ENCODE measurements at regions not wholly inside any gene's neighbourhood (a gene's known extent, or its start where the extent isn't known, plus 50 kb on each side); places are given as distances from the start of the nearest gene placed in this dataset.

DNA sequence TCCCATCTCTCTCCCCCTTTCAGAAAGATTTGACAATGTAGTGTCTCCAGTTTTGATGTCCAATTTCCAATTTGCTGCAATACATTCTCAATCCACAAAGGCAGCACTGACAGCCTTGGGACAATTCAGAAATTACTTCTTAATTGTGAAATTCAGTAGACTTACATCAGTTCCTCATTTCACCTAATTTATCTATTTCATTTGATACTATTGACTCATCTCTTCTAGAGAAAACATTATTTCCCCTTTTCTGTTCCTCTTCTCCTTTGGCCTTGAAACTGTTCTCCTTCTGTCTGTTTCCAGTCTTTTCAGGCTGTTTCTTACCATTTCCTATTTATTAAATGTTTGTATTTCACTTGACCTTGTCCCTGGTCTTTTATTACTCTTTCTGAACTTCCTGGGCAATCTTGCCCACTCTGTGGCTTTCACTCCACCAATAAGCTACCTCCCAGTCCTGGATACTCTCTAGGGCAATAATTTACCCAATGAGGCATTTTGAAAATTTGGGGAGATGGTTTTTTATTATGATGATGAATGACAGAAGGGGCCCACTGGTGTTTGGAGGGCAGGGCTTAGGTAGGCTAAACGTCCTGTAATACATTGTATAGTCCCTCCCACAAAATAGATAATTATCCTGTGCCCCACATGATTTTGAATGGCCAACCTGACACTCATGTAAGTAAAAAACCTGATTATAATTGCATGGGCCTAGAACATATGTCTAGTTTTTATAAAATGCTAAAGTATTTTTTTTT is 498.0 kb upstream of the BOD1L1 start:
- 53% methylated on average over 1 of the region's 1 CpG for WGBS
- H3K4me1 ChIP-seq (ENCODE audit: control insufficient read depth in 4 of 4, insufficient read depth in 4 of 4, low read length in 3 of 4), result no peaks in the 10 kb centered on the region
- no peak overlapping the region for H3K4me3 ChIP-seq (ENCODE audit: low read depth in 1 of 3, low read length in 3 of 3)
- H3K27me3 ChIP-seq (ENCODE audit: control insufficient read depth in 4 of 4, insufficient read depth in 4 of 4, low read length in 3 of 4), result no peaks in the 10 kb centered on the region
- no peaks in the 10 kb centered on the region for H3K9me3 ChIP-seq (ENCODE audit: control insufficient read depth in 4 of 4, low read length in 3 of 4)
- no peak for DNase-seq (ENCODE audit: low spot score)
- no peak overlapping the region for H3K27ac ChIP-seq (ENCODE audit: low read depth in 1 of 2, low read length in 2 of 2)
- no peaks in the 10 kb centered on the region for H3K36me3 ChIP-seq (ENCODE audit: control insufficient read depth in 4 of 4, insufficient read depth in 3 of 4, low read depth in 1 of 4, low read length in 3 of 4)
- H3K9ac ChIP-seq (ENCODE audit: low read depth in 1 of 2, low read length in 2 of 2), result no peak overlapping the region
- TF ChIP-seq, protein P1, sequence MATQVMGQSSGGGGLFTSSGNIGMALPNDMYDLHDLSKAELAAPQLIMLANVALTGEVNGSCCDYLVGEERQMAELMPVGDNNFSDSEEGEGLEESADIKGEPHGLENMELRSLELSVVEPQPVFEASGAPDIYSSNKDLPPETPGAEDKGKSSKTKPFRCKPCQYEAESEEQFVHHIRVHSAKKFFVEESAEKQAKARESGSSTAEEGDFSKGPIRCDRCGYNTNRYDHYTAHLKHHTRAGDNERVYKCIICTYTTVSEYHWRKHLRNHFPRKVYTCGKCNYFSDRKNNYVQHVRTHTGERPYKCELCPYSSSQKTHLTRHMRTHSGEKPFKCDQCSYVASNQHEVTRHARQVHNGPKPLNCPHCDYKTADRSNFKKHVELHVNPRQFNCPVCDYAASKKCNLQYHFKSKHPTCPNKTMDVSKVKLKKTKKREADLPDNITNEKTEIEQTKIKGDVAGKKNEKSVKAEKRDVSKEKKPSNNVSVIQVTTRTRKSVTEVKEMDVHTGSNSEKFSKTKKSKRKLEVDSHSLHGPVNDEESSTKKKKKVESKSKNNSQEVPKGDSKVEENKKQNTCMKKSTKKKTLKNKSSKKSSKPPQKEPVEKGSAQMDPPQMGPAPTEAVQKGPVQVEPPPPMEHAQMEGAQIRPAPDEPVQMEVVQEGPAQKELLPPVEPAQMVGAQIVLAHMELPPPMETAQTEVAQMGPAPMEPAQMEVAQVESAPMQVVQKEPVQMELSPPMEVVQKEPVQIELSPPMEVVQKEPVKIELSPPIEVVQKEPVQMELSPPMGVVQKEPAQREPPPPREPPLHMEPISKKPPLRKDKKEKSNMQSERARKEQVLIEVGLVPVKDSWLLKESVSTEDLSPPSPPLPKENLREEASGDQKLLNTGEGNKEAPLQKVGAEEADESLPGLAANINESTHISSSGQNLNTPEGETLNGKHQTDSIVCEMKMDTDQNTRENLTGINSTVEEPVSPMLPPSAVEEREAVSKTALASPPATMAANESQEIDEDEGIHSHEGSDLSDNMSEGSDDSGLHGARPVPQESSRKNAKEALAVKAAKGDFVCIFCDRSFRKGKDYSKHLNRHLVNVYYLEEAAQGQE (IDR thresholded peaks at IDR 0.05), result no peak
- TF ChIP-seq FOXA1 (IDR thresholded peaks at IDR 0.05) (no peak), SP1 (IDR thresholded peaks at IDR 0.05) (no peak), GABPA (IDR thresholded peaks at IDR 0.05 in 1 of 2, conservative IDR thresholded peaks at IDR 0.05 in 1 of 2) (no peak), YY1 (IDR thresholded peaks at IDR 0.05) (no peak), EGR1 (IDR thresholded peaks at IDR 0.05; ENCODE audit: low read depth in 2 of 2) (no peak), HNF4G (IDR thresholded peaks at IDR 0.05) (no peak)
- TF ChIP-seq, protein P2, sequence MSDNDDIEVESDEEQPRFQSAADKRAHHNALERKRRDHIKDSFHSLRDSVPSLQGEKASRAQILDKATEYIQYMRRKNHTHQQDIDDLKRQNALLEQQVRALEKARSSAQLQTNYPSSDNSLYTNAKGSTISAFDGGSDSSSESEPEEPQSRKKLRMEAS (IDR thresholded peaks at IDR 0.05), result no peak
- TF ChIP-seq, protein P3, sequence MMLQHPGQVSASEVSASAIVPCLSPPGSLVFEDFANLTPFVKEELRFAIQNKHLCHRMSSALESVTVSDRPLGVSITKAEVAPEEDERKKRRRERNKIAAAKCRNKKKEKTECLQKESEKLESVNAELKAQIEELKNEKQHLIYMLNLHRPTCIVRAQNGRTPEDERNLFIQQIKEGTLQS (IDR thresholded peaks at IDR 0.05), result no peak

DNA sequence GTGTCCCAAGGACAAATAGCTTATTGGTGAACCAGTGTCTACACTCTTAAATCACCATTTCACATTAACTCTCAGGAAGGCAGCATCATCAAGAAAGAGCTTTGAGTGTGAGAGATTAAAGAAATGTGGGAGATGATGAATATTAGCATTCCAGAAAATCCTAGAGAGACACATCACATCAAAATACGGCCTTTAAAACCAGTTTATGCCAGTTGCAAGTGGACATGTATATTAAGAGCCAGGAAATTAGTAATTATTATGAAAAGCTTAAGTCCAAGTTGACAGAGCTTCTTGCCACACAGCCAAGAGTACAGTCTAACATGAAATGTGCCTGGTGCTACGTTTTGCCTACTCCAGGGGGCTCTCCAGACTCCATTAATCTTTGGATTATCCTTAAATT is 503.0 kb upstream of the BOD1L1 start:
- 79% methylated on average over 2 of the region's 2 CpGs for WGBS
- no peaks in the 10 kb centered on the region for H3K27me3 ChIP-seq (ENCODE audit: control insufficient read depth in 4 of 4, insufficient read depth in 4 of 4, low read length in 3 of 4)
- TF ChIP-seq, protein P3 (IDR thresholded peaks at IDR 0.05), result no peak

DNA sequence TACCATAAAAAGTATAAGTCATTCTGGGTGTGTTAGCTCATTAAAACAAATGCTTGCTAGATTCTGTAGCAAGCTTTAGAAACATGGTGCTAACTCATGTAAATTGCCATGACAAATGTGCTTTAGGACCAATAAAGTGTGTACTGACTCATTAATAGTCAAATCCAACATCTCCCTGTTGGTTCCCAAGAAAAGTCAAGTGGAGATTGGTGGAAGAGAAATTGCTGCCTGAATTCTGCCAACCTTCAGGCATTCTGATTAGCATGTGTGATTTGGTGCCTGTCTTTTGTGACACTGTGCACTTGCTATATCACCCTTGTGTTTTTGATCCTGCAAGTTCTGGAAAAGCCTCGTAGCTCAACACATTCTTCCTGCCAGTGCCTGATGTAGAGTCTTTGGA is 503.8 kb upstream of the BOD1L1 start:
- no peak overlapping the region for H3K9ac ChIP-seq (ENCODE audit: low read depth in 1 of 2, low read length in 2 of 2)
- H3K36me3 ChIP-seq (ENCODE audit: control insufficient read depth in 4 of 4, insufficient read depth in 3 of 4, low read depth in 1 of 4, low read length in 3 of 4), result no peaks in the 10 kb centered on the region
- H3K27ac ChIP-seq (ENCODE audit: low read depth in 1 of 2, low read length in 2 of 2), result no peak overlapping the region
- WGBS, result 85% methylated on average over 1 of the region's 1 CpG
- peaks cover 0 to 1% (median 0%) of the 10 kb centered on the region in 4 donors for H3K4me1 ChIP-seq (ENCODE audit: control insufficient read depth in 4 of 4, insufficient read depth in 4 of 4, low read length in 3 of 4)
- no peaks in the 10 kb centered on the region for H3K27me3 ChIP-seq (ENCODE audit: control insufficient read depth in 4 of 4, insufficient read depth in 4 of 4, low read length in 3 of 4)
- no peak for DNase-seq (ENCODE audit: low spot score)
- no peaks in the 10 kb centered on the region for H3K9me3 ChIP-seq (ENCODE audit: control insufficient read depth in 4 of 4, low read length in 3 of 4)
- no peak overlapping the region for H3K4me3 ChIP-seq (ENCODE audit: low read depth in 1 of 3, low read length in 3 of 3)
- TF ChIP-seq EGR1 (IDR thresholded peaks at IDR 0.05; ENCODE audit: low read depth in 2 of 2) (no peak), JUND (IDR thresholded peaks at IDR 0.05) (no peak), FOXA2 (IDR thresholded peaks at IDR 0.05) (no peak), HNF4A (conservative IDR thresholded peaks at IDR 0.05) (no peak), YY1 (IDR thresholded peaks at IDR 0.05) (no peak), NR2F2 (IDR thresholded peaks at IDR 0.05) (no peak), TAF1 (conservative IDR thresholded peaks at IDR 0.05) (no peak), FOXA1 (IDR thresholded peaks at IDR 0.05) (no peak), HNF4G (IDR thresholded peaks at IDR 0.05) (no peak)
- TF ChIP-seq, protein P3 (IDR thresholded peaks at IDR 0.05), result no peak
- TF ChIP-seq, protein P4, sequence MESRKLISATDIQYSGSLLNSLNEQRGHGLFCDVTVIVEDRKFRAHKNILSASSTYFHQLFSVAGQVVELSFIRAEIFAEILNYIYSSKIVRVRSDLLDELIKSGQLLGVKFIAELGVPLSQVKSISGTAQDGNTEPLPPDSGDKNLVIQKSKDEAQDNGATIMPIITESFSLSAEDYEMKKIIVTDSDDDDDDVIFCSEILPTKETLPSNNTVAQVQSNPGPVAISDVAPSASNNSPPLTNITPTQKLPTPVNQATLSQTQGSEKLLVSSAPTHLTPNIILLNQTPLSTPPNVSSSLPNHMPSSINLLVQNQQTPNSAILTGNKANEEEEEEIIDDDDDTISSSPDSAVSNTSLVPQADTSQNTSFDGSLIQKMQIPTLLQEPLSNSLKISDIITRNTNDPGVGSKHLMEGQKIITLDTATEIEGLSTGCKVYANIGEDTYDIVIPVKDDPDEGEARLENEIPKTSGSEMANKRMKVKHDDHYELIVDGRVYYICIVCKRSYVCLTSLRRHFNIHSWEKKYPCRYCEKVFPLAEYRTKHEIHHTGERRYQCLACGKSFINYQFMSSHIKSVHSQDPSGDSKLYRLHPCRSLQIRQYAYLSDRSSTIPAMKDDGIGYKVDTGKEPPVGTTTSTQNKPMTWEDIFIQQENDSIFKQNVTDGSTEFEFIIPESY (IDR thresholded peaks at IDR 0.05), result no peak
- TF ChIP-seq, protein P1 (IDR thresholded peaks at IDR 0.05), result no peak

More for the DNA sequence above, 503.0 kb upstream of the BOD1L1 start:
- H3K27ac ChIP-seq (ENCODE audit: low read depth in 1 of 2, low read length in 2 of 2), result no peak overlapping the region
- H3K9me3 ChIP-seq (ENCODE audit: control insufficient read depth in 4 of 4, low read length in 3 of 4), result no peaks in the 10 kb centered on the region
- no peaks in the 10 kb centered on the region for H3K36me3 ChIP-seq (ENCODE audit: control insufficient read depth in 4 of 4, insufficient read depth in 3 of 4, low read depth in 1 of 4, low read length in 3 of 4)
- no peak for DNase-seq (ENCODE audit: low spot score)
- H3K9ac ChIP-seq (ENCODE audit: low read depth in 1 of 2, low read length in 2 of 2), result no peak overlapping the region
- H3K4me1 ChIP-seq (ENCODE audit: control insufficient read depth in 4 of 4, insufficient read depth in 4 of 4, low read length in 3 of 4), result peaks cover 0 to 1% (median 0%) of the 10 kb centered on the region in 4 donors
- no peak overlapping the region for H3K4me3 ChIP-seq (ENCODE audit: low read depth in 1 of 3, low read length in 3 of 3)

Measured in liver (tissue), 7 donors.